ENCODE measurements at regions not wholly inside any gene's neighbourhood (a gene's known extent, or its start where the extent isn't known, plus 50 kb on each side); places are given as distances from the start of the nearest gene placed in this dataset.

DNA sequence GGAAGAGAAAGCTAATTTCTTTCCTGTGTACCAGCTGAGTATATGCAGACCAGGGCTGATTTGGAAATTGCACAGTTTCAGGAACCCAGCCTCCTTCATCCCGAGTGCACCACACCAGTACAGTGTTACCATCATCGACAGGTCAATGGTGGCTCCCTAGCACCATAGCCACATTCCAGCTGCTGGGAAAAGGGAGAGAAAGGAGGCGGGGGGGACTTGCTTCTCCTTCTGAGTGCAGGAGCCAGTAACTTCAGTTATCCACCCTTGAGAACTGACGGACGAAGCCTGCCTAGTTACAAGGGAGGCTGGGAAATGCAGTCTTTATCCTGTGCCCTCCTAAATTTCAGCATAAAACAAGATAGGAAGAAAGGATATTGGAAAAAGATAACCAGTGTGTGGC is 129.7 kb upstream of the PRICKLE2 start:
- DNase-seq (ENCODE audit: low spot score) = no peak

- no peak for DNase-seq (ENCODE audit: low spot score)
These were observed 129.0 kb upstream of the PRICKLE2 start for GRCh38 chr3:64354221-64354620.

DNA sequence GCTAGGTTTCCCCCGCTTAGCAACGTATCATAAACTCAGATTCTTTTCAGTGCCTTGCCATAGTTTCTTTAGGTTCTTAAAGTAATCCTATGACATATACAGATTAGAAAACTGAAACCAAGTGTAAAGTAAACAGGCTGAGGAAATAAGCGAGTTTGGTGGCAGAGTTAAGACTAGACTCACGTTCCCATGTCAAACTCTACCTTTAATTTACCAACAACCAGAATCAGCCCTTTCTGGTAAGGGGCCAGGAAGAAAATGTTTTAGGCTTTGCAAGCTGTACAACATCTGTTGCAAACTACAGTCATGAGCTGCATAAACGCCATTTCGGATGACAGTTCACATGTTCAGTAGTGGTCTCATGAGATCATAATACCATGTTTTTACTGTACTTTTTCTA is 128.0 kb upstream of the PRICKLE2 start:
- no peak for DNase-seq (ENCODE audit: low spot score)

GRCh38 chr3:64352639-64352992 is 127.3 kb upstream of the PRICKLE2 start:
- DNase-seq (ENCODE audit: low spot score) = no peak

GRCh38 chr3:64351713-64352638 is 126.7 kb upstream of the PRICKLE2 start:
- DNase-seq (ENCODE audit: low spot score) = no peak

DNA sequence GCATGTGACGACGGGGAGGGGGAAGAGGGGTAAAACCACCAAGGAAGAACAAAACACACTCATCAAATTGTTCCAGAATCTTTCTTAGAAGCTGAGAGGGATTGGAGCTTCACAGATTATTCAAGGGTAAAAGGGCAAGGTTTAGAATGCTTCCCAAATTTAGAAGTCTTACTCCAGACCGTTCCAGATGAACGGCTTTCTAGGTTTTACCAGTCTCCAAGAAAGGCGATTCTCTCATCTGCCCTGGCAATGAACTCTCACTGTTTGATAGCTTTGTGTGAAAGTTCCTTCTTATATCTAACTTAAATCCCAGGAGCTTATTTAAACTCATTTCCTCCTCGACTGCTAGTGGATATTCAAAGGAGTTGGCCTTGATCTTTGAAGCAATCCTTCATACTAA is 124.3 kb upstream of the PRICKLE2 start:
- DNase-seq (ENCODE audit: low spot score) = no peak

GRCh38 chr3:64345371-64345770 is 120.1 kb upstream of the PRICKLE2 start:
- no peak for DNase-seq (ENCODE audit: low spot score)

DNA sequence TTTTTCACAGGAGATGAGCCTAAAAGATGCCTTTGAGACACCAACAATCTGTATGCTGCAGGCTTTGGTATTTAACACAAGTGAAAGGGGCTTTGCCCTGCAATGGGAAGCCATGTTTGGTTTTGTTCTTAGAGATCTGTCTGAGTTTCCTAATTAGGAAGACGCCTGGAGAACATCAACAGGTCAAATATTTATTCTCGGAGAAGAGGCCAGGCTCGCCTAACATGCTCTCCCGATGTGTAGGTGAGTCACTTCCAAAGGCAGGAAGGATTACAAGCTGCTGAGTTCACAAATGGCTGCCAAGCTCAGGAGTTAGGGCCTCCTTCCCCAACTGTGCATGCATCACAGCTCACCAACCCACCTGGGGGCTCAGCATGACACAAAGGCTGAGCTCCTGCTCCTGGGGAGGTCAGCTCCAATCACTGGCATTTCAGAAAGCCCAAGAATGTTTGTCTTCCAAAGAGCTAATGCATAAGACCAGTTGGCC is 119.5 kb upstream of the PRICKLE2 start:
- DNase-seq (ENCODE audit: low spot score) = no peak

DNA sequence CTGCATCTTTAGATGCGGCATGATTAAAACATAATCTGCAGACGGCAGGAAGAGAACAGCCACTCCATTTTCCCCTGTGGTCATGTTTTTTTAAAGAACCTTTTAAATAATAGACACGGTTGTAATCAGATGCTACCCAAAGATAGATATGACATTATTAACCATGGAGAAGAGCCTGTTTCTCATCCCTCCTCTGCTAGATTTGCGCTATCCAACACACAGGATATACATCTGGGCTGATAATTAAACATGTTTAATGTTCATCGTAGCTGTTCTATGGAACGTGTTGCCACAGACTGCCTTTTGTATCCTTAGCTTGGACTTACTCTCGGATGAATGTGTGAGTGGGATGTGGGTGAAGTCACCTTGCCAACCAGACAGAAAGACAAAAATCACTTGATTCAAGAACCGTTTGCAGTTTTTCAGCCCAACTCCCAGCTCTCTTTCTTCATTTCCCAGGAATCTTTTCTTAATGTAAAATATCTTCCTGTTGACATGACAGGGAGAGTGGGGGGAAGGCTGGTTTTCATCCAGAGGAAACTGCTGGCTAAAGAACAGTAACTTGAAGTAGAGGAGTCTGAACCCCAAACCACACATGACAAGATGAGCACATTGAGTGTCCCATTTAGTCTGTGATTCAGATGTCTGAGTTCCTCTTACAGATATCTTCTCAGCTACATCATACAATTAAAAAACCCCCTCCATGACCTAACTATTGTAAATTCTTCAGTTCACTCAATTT is 118.6 kb upstream of the PRICKLE2 start:
- no peak for DNase-seq (ENCODE audit: low spot score)

DNA sequence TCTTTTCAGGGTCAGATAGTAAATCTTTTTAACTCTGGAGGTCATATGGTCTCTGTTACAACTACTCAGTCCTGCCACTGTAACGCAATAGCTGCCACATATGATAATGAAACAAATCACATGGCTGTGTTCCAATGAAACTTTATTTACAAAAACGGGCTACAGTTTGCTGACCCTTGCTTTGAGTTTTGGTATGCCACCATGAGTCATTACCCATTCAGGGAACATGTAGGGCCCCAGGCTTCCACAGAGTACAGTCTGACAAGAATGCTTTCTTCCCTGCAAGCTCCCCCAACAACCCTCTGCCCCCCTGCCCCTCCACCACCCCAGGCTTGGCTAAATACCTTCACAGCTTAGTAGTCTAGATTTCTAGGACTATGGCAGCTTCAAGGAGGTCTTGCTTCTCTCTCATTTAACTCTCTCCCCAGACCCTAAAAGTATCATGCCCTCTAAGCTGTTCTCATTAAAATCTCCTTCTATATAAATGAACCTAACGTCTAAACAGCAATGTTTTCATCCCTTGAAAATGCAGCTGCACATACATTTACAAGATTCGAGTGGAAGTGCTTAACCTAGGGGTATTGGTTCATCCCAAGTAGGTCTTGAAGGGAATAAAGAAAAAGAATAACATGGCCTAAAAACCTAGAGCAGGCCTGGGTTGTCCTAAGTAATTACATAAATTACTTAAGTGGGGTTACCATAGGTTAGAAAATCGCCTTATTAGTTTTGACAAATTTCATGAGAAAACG is 117.8 kb upstream of the PRICKLE2 start:
- no peak for DNase-seq (ENCODE audit: low spot score)

DNA sequence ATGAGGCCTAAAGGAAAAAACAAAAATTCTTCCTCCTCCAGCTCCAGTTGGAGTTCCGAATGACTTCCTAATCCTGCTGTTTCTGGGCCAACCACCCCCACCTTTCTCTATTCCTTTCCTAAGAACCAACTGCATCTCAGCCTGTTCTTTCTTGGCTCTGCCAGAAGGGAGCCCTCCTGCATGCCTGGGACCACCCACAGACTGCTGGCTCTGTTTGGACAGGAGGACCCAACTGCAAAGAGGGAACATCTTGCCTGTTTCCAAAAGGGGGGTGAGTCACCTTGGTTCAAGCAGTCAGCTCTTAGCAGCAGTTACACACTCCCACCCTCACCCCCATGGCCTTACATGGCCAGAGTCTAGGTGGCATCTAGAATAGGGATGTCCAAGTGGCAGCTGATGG is 116.0 kb upstream of the PRICKLE2 start:
- no peak for DNase-seq (ENCODE audit: low spot score)

- DNase-seq (ENCODE audit: low spot score) = no peak
These were observed 115.4 kb upstream of the PRICKLE2 start for GRCh38 chr3:64340641-64341101.

DNA sequence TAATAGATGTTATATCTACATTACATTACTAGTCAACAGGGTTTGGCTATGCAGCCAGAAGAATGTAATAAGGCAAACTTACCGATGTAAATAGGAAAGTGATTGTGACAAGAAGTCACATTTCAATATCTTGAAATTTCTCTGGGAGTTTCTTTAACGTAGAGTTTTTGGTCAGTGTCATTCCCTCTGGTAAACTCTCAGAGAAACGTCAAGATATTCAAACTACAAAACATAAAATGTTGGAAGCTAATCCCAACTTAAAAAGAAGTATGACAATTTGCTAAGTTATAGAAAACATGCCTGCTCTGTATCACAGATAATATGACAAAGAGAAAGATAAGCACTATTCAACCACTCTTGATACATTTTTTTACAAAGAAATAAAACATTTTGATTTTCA is 111.2 kb upstream of the PRICKLE2 start:
- no peak for DNase-seq (ENCODE audit: low spot score)

GRCh38 chr3:64332459-64333350 is 107.4 kb upstream of the PRICKLE2 start:
- no peak for DNase-seq (ENCODE audit: low spot score)

DNA sequence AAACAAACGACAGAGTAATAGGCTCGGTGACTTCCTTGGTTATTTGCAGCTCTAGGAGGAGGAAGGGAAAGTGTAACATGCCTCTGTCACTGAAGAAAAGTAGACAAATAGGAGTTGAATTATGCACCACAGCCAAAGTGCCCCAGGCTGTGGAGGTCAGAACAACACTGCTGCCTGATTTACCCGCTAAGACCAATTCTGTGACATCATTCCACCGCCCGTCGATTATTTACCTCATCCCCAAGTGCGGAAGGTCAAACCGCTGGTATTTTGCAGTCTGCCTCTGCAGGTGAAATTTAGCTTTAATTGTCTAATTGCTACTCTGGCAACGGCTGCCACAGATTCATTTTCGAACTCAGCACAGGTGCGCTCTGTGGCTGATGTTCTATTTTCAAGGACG is 106.3 kb upstream of the PRICKLE2 start:
- DNase-seq (ENCODE audit: low spot score) = no peak

- DNase-seq (ENCODE audit: low spot score) = no peak
These were observed 103.8 kb upstream of the PRICKLE2 start for GRCh38 chr3:64329037-64329436.

- no peak for DNase-seq (ENCODE audit: low spot score)
These were observed 102.0 kb upstream of the PRICKLE2 start for GRCh38 chr3:64327100-64327804.

GRCh38 chr3:64321747-64322146 is 96.5 kb upstream of the PRICKLE2 start:
- no peak for DNase-seq (ENCODE audit: low spot score)

GRCh38 chr3:64319391-64319790 is 94.1 kb upstream of the PRICKLE2 start:
- no peak for DNase-seq (ENCODE audit: low spot score)

DNA sequence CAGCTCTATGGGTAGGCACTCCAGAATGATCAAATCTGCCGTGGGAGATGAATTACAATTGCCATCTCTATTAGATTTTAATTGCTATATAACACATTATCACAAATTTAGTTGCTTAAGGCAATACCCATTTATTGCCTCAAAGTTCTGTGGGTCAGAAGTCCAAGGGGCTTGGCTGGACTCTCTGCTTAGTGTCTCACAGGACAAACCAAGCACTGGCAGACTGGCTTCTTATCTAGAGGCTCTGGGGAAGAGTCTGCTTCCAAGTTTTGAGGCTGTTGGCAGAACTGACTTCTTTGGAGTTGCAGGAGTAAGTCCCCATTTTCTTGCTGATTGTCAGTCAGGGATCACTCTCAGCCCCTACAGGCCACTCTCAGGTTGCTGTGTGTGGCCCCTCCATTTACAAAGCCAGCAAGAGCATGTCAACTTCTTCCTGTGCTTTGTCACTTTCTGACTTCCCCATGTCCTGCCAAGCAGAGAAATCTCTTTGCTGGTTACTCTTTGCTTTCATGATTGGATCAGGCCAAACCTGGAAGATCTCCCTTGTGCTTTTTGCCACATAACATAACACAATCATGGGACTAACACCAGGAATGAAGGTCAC is 93.5 kb upstream of the PRICKLE2 start:
- no peak for DNase-seq (ENCODE audit: low spot score)
